Inflammatory macrophage treated with lipopolysaccharide for 1 hour (primary cell): ENCODE measurements at regions not wholly inside any gene's neighbourhood (a gene's known extent, or its start where the extent isn't known, plus 50 kb on each side); places are given as distances from the start of the nearest gene placed in this dataset.
A peak's percentile ranks its signal among the peaks of the same experiment; 100 is the strongest.

Experiments
- DNase-seq, 2 donors: peaks; one replicate each; pipeline ENCODE4 v3.0.0-alpha.2; 2020 to 2022

- peak in 1 of 2 donors; percentile 35 for DNase-seq
Measured at GRCh38 chr3:159923956-159924355, 64.7 kb upstream of the IL12A start.

- no peak for DNase-seq
Measured at GRCh38 chr3:159924411-159924810, 64.2 kb upstream of the IL12A start.

- DNase-seq: no peak
Measured at GRCh38 chr3:159925248-159925647, 63.4 kb upstream of the IL12A start.

- no peak for DNase-seq
Measured at GRCh38 chr3:159926573-159926972, 62.1 kb upstream of the IL12A start.

- no peak for DNase-seq
Measured at GRCh38 chr3:159928071-159928491, 60.6 kb upstream of the IL12A start.

GRCh38 chr3:159928666-159929065, 60.0 kb upstream of the IL12A start:
- DNase-seq: no peak

GRCh38 chr3:159929171-159930141, 59.2 kb upstream of the IL12A start:
- peak; percentile 83 to 87 for DNase-seq

GRCh38 chr3:159934216-159934615, 54.4 kb upstream of the IL12A start:
- no peak for DNase-seq

- no peak for DNase-seq
Measured at GRCh38 chr3:159936541-159936940, 52.1 kb upstream of the IL12A start.

- DNase-seq: no peak
Measured at GRCh38 chr3:159937561-159938166, 51.0 kb upstream of the IL12A start.

GRCh38 chr3:159938714-159939113, 49.9 kb upstream of the IL12A start:
- DNase-seq: peak in 1 of 2 donors; percentile 55
